Endothelial cell of umbilical vein (primary cell): ENCODE measurements at regions not wholly inside any gene's neighbourhood (a gene's known extent, or its start where the extent isn't known, plus 50 kb on each side); places are given as distances from the start of the nearest gene placed in this dataset.

Source experiments
- BruUV-seq: library from RNA; stranded (reverse); fragments of 400-500 nt; replicated peaks from 2 replicates; lab custom pipeline; 2021; lab: Mats Ljungman, UMichigan
- CTCF ChIA-PET: fragments of 300-600, 350-600 bp; sonication (Branson Sonifier 250); formaldehyde crosslinking; loops from one replicate; lab custom pipeline; 2021; ENCODE audit warnings: antibody characterized with exemption, inconsistent platforms; lab: Charles Lee
- POLR2A ChIA-PET: fragments of 300-600, 350-600 bp; sonication (Branson Sonifier 250); formaldehyde crosslinking; loops from one replicate; lab custom pipeline; 2021; ENCODE audit warnings: antibody characterized with exemption, inconsistent platforms; lab: Charles Lee
- DNase-seq: peaks from one replicate; pipeline ENCODE4 v3.0.0-alpha.2; 2011; ENCODE audit warnings: low read depth, low spot score
- FAIRE-seq: peaks from 2 replicates; lab custom pipeline; 2011; peaks lifted over from hg19 to GRCh38; lab: Jason Lieb, UNC
- H2AFZ ChIP-seq: 2 replicates; pipeline ENCODE4 v1.6.0; 2012; ENCODE audit warnings: low read depth, low read length, control low read depth, inconsistent platforms
- H3K27ac ChIP-seq: 2 replicates; pipeline ENCODE4 v1.5.1; 2011; ENCODE audit warnings: low read depth, mild to moderate bottlenecking, control low read depth, low read length, moderate library complexity; ENCODE audit not compliant: insufficient read depth
- H3K27me3 ChIP-seq, 2 experiments: 2 replicates each; pipeline versions ENCODE4 v1.6.0 to v1.6.1; 2011; ENCODE audit warnings: low read length in 2 of 2, mixed read lengths in 1 of 2; ENCODE audit not compliant: control insufficient read depth in 2 of 2, insufficient read depth in 2 of 2
- H3K36me3 ChIP-seq, 2 experiments: 2 replicates in 1 of 2; 3 replicates in 1 of 2; pipeline ENCODE4 v1.5.1; 2011; ENCODE audit warnings: low read length in 2 of 2, mild to moderate bottlenecking in 1 of 2, moderate library complexity in 1 of 2; ENCODE audit not compliant: control insufficient read depth in 2 of 2, insufficient read depth in 2 of 2; ENCODE audit errors: extremely low read depth in 1 of 2
- H3K4me1 ChIP-seq: 3 replicates; pipeline ENCODE4 v1.5.1; 2011; ENCODE audit warnings: mild to moderate bottlenecking, low read length; ENCODE audit not compliant: control insufficient read depth, insufficient read depth; ENCODE audit errors: extremely low read depth
- H3K4me2 ChIP-seq: 2 replicates; pipeline ENCODE4 v1.6.1; 2011; ENCODE audit warnings: low read length, control low read depth, mixed read lengths; ENCODE audit not compliant: insufficient read depth
- H3K4me3 ChIP-seq, 3 experiments: fragments of 200-600 bp in 1 of 3; sonication (generic), shearing (Covaris generic) in 1 of 3; replicated peaks in 1 of 3; 2 replicates each; pipeline ENCODE4 v1.5.1; 2011 to 2016; ENCODE audit warnings: control low read depth in 3 of 3, low read length in 3 of 3, mild to moderate bottlenecking in 2 of 3, inconsistent platforms in 1 of 3, low read depth in 1 of 3, moderate library complexity in 1 of 3; ENCODE audit not compliant: insufficient read depth in 1 of 3
- H3K79me2 ChIP-seq: 2 replicates; pipeline ENCODE4 v1.6.0; 2012; ENCODE audit warnings: low read length, inconsistent platforms; ENCODE audit not compliant: control insufficient read depth, insufficient read depth
- H3K9ac ChIP-seq: replicated peaks from 2 replicates; pipeline ENCODE3; 2011; ENCODE audit warnings: low read length, control low read depth; ENCODE audit not compliant: insufficient read depth; ENCODE audit errors: extremely low read depth
- H3K9me1 ChIP-seq: replicated peaks from 3 replicates; pipeline ENCODE4 v1.6.0; 2011; ENCODE audit warnings: mild to moderate bottlenecking, low read length; ENCODE audit not compliant: control insufficient read depth, insufficient read depth; ENCODE audit errors: extremely low read depth
- H3K9me3 ChIP-seq: replicated peaks from 2 replicates; pipeline ENCODE4 v1.5.1; 2012; ENCODE audit warnings: low read length, inconsistent platforms; ENCODE audit not compliant: control insufficient read depth, insufficient read depth
- H4K20me1 ChIP-seq: replicated peaks from 2 replicates; pipeline ENCODE3; 2011; ENCODE audit warnings: mild to moderate bottlenecking, low read length; ENCODE audit not compliant: control insufficient read depth, insufficient read depth; ENCODE audit errors: extremely low read depth
- CTCF ChIP-seq, 2 donors: IDR thresholded peaks; 1 replicate in 1 of 2; 2 replicates in 1 of 2; pipeline ENCODE4 v1.5.1; 2011; ENCODE audit warnings: low read length in 2 of 2, mild to moderate bottlenecking in 2 of 2, moderate library complexity in 2 of 2, control low read depth in 1 of 2, inconsistent platforms in 1 of 2, low read depth in 1 of 2; ENCODE audit not compliant: insufficient read depth in 1 of 2; ENCODE audit errors: extremely low read depth in 1 of 2
- EZH2 ChIP-seq: IDR thresholded peaks from 2 replicates; pipeline ENCODE4 v1.6.1; 2012; ENCODE audit warnings: borderline replicate concordance, low read depth, mild to moderate bottlenecking, moderate library complexity, low read length, inconsistent platforms; ENCODE audit not compliant: severe bottlenecking
- FOS ChIP-seq: IDR thresholded peaks from 2 replicates; pipeline ENCODE4 v1.6.1; 2011; ENCODE audit warnings: mild to moderate bottlenecking, low read length, moderate library complexity, borderline replicate concordance; ENCODE audit not compliant: insufficient read depth
- GATA2 ChIP-seq: IDR thresholded peaks from 2 replicates; pipeline ENCODE4 v1.7.0; 2011; ENCODE audit warnings: low read depth, mild to moderate bottlenecking, moderate library complexity, mixed read lengths, low read length; ENCODE audit not compliant: insufficient read length, insufficient read depth
- JUN ChIP-seq: IDR thresholded peaks from 2 replicates; pipeline ENCODE4 v1.6.1; 2011; ENCODE audit warnings: borderline replicate concordance, low read depth; ENCODE audit not compliant: insufficient read length, insufficient read depth
- MAX ChIP-seq: IDR thresholded peaks from 2 replicates; pipeline ENCODE4 v1.6.1; 2011; ENCODE audit not compliant: insufficient read depth, insufficient read length
- MYC ChIP-seq: IDR thresholded peaks from one replicate; pipeline ENCODE4 v1.6.1; 2011; ENCODE audit warnings: mild to moderate bottlenecking, low read depth, low read length
- POLR2A ChIP-seq: IDR thresholded peaks from 2 replicates; pipeline ENCODE4 v1.6.1; 2012; ENCODE audit warnings: low read depth, mild to moderate bottlenecking, control low read depth, low read length
- POLR2AphosphoS5 ChIP-seq: IDR thresholded peaks from 2 replicates; pipeline ENCODE4 v1.6.1; 2012; ENCODE audit warnings: low read depth, mild to moderate bottlenecking, control low read depth, low read length, moderate library complexity; ENCODE audit not compliant: insufficient read depth
- dilution Hi-C: fragments of 300-500 bp; cut with MboI; formaldehyde crosslinking; loops from one replicate; pipeline ENCODE4 v1.15.0; 2019; ENCODE audit warnings: low sequenced_read_pairs; ENCODE audit not compliant: extremely low pct_ligation_motif_present
- intact Hi-C: fragments of 100-400 bp; cut with micrococcal nuclease; formaldehyde crosslinking; loops from one replicate; pipeline ENCODE4 v1.10.0; 2022

- no TSS peak for BruUV-seq
- Histone ChIP-seq H3K9ac (no peak overlapping the region), H3K36me3 (no peaks in the 10 kb centered on the region), H3K27me3 (peaks cover 0 to 2% of the 10 kb centered on the region in 2 experiments), H3K9me3 (no peaks in the 10 kb centered on the region), H2AFZ (no peak overlapping the region), H3K4me2 (no peak overlapping the region), H4K20me1 (no peaks in the 10 kb centered on the region), H3K4me3 (no peak overlapping the region), H3K79me2 (no peaks in the 10 kb centered on the region), H3K27ac (no peak overlapping the region), H3K4me1 (no peaks in the 10 kb centered on the region), H3K9me1 (no peaks in the 10 kb centered on the region)
- FAIRE-seq (no peak), DNase-seq (no peak)
- dilution Hi-C loops (no loop called here), intact Hi-C loops (loop anchor here (1.0 kb wide), 1 partner anchor 35 kb away; no protein-coding TSS in a partner anchor)
- CTCF ChIA-PET: no interaction called here
- POLR2A ChIA-PET: no interaction called here
- no peak for TF ChIP-seq MAX
- TF ChIP-seq CTCF (IDR thresholded peaks at IDR 0.05; ENCODE audit: extremely low read depth in 1 of 2, insufficient read depth in 1 of 2, low read depth in 1 of 2, low read length in 2 of 2): no peak
Measured at GRCh38 chr5:82661933-82662332, 383.8 kb upstream of the RPS23 start.

- CTCF ChIA-PET: no interaction called here
- dilution Hi-C loops (no loop called here), intact Hi-C loops (no loop called here)
- no peaks in the 10 kb centered on the region for H3K36me3 ChIP-seq
- no peaks in the 10 kb centered on the region for H3K4me1 ChIP-seq
- FAIRE-seq (no peak), DNase-seq (no peak)
- no peaks in the 10 kb centered on the region for H4K20me1 ChIP-seq
- no peaks in the 10 kb centered on the region for H3K79me2 ChIP-seq
- no peak overlapping the region for H3K27ac ChIP-seq
- POLR2A ChIA-PET: no interaction called here
- H3K9me3 ChIP-seq: no peaks in the 10 kb centered on the region
- BruUV-seq: no TSS peak
- H3K4me2 ChIP-seq: no peak overlapping the region
- H3K9me1 ChIP-seq: no peaks in the 10 kb centered on the region
- no peak overlapping the region for H3K4me3 ChIP-seq
- no peak overlapping the region for H3K9ac ChIP-seq
- peaks cover 0 to 2% of the 10 kb centered on the region in 2 experiments for H3K27me3 ChIP-seq
- no peak overlapping the region for H2AFZ ChIP-seq
- TF ChIP-seq FOS (no peak), POLR2AphosphoS5 (no peak), MAX (no peak), JUN (no peak), CTCF (IDR thresholded peaks at IDR 0.05; ENCODE audit: extremely low read depth in 1 of 2, insufficient read depth in 1 of 2, low read depth in 1 of 2, low read length in 2 of 2) (no peak), MYC (no peak), POLR2A (no peak), EZH2 (no peak), GATA2 (no peak)
Measured at GRCh38 chr5:82661462-82661861, 383.3 kb upstream of the RPS23 start.
